Loucy (cell line): ENCODE measurements at regions not wholly inside any gene's neighbourhood (a gene's known extent, or its start where the extent isn't known, plus 50 kb on each side); places are given as distances from the start of the nearest gene placed in this dataset.

ENCODE experiments used
- EZH2phosphoT487 ChIP-seq: fragments of 200-600 bp; IDR thresholded peaks from 2 replicates; pipeline ENCODE4 v1.6.1; 2018; ENCODE audit warnings: antibody characterized with exemption, mild to moderate bottlenecking, moderate library complexity, borderline replicate concordance
- TF ChIP-seq, protein P1 (sequence below): fragments of 200-600 bp; sonication (generic); conservative IDR thresholded peaks from 2 replicates; pipeline ENCODE4 v1.5.1; 2014; ENCODE audit warnings: mild to moderate bottlenecking, antibody characterized with exemption, low read length

DNA sequence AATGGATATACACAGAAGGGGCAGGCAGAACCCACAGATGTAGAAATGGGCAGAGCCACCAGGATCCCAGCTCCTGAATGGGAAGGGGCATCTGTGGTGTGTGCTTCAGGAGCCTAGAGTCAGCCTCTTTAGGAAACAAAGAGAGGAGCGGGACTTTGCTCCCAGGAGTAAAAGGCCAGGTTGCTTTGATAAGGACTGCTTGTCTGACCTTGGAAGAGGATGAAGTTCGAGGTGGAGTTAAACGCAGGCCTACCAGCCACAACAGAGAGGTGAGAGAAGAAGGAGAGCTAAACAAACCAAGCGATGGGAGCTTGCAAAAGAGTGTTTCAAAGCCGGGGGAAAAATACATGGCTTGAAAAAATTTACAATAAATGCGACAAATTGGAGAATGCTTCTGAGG lies 49.9 kb upstream of the TMPRSS2 start:
- TF ChIP-seq, protein P1, sequence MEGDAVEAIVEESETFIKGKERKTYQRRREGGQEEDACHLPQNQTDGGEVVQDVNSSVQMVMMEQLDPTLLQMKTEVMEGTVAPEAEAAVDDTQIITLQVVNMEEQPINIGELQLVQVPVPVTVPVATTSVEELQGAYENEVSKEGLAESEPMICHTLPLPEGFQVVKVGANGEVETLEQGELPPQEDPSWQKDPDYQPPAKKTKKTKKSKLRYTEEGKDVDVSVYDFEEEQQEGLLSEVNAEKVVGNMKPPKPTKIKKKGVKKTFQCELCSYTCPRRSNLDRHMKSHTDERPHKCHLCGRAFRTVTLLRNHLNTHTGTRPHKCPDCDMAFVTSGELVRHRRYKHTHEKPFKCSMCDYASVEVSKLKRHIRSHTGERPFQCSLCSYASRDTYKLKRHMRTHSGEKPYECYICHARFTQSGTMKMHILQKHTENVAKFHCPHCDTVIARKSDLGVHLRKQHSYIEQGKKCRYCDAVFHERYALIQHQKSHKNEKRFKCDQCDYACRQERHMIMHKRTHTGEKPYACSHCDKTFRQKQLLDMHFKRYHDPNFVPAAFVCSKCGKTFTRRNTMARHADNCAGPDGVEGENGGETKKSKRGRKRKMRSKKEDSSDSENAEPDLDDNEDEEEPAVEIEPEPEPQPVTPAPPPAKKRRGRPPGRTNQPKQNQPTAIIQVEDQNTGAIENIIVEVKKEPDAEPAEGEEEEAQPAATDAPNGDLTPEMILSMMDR: no peak
- no peak for TF ChIP-seq EZH2phosphoT487
